ENCODE measurements at regions not wholly inside any gene's neighbourhood (a gene's known extent, or its start where the extent isn't known, plus 50 kb on each side); places are given as distances from the start of the nearest gene placed in this dataset.
"Not testable (repeated sequence)": the region's sequence is repeated elsewhere in the genome, so short reads cannot be mapped to it uniquely, and the experiment has no call there.

DNA sequence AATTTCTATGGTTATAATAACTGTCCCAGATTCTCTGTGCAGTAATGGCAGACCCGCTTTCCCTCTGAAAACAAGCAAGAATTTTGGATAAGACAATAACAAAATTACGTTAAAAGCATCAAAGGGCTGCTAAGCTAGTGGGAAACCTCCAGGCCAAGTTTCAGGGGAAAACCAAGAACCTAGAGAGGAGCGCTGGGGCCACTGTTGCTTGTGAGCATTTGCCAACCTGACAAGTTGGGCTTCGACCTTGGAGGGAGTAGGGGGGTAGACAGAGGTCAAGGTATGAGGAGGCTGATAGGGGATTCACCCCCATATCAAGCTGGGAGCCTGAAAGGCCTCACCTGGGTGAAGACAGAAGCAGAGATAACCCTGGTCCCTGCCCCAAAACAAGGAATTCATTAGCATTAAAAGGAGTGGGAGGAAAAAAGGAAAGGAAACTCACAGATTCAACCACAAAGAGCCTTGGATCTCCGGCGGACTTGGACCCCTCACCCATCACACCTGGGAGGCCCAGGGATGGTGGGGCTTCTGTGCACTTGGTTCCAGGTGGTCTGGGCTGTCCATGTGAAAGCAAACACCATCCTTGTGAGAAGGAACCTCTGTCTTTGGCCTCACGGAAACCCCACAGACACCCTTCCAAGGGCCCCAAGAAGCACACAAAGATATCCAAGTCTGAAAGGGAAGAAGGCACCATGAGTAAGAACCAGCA, 259.9 kb downstream of the GOLGA6L6 start:
- TF ChIP-seq, protein P1, sequence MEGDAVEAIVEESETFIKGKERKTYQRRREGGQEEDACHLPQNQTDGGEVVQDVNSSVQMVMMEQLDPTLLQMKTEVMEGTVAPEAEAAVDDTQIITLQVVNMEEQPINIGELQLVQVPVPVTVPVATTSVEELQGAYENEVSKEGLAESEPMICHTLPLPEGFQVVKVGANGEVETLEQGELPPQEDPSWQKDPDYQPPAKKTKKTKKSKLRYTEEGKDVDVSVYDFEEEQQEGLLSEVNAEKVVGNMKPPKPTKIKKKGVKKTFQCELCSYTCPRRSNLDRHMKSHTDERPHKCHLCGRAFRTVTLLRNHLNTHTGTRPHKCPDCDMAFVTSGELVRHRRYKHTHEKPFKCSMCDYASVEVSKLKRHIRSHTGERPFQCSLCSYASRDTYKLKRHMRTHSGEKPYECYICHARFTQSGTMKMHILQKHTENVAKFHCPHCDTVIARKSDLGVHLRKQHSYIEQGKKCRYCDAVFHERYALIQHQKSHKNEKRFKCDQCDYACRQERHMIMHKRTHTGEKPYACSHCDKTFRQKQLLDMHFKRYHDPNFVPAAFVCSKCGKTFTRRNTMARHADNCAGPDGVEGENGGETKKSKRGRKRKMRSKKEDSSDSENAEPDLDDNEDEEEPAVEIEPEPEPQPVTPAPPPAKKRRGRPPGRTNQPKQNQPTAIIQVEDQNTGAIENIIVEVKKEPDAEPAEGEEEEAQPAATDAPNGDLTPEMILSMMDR (IDR thresholded peaks at IDR 0.05 in 8 of 11, conservative IDR thresholded peaks at IDR 0.05 in 3 of 11) = not testable (repeated sequence)
- TF ChIP-seq POLR2A (IDR thresholded peaks at IDR 0.05) = not testable (repeated sequence)
